B cell (primary cell): ENCODE measurements at regions not wholly inside any gene's neighbourhood (a gene's known extent, or its start where the extent isn't known, plus 50 kb on each side); places are given as distances from the start of the nearest gene placed in this dataset.

Source experiments
- ATAC-seq: fragments of 200-7000 bp; cut with Tn5 transposase; one replicate; pipeline ENCODE4 v1.10.0; 2021; ENCODE audit warnings: low read depth, mild to moderate bottlenecking, moderate number of reproducible peaks, moderate library complexity
- CTCF ChIA-PET: fragments of 350-600 bp; sonication (Branson Sonifier 250); formaldehyde crosslinking; loops from one replicate; lab custom pipeline; 2021; ENCODE audit warnings: antibody characterized with exemption, inconsistent platforms; lab: Charles Lee
- POLR2A ChIA-PET: fragments of 350-600 bp; sonication (Branson Sonifier 250); formaldehyde crosslinking; loops from one replicate; lab custom pipeline; 2021; ENCODE audit warnings: antibody characterized with exemption; lab: Charles Lee
- DNase-seq: peaks from one replicate; pipeline ENCODE4 v3.0.0; 2013
- H2AFZ ChIP-seq: 2 replicates; pipeline ENCODE4 v1.6.1; 2012; ENCODE audit warnings: mild to moderate bottlenecking, low read depth, low read length; ENCODE audit not compliant: insufficient read depth, poor library complexity, severe bottlenecking
- H3K27ac ChIP-seq, 2 donors: 1 replicate in 1 of 2; 2 replicates in 1 of 2; pipeline ENCODE4 v1.5.1; 2012 to 2013; ENCODE audit warnings: low read length in 2 of 2, mild to moderate bottlenecking in 2 of 2, moderate library complexity in 1 of 2
- H3K27me3 ChIP-seq, 4 experiments: fragments of 200-600 bp in 1 of 4; sonication (generic) in 1 of 4; replicated peaks in 1 of 4; 1 replicate in 2 of 4; 2 replicates in 2 of 4; pipeline versions ENCODE4 v1.6.1 to v1.7.0; 2013 to 2016; ENCODE audit warnings: low read length in 3 of 4, mild to moderate bottlenecking in 2 of 4, mixed read lengths in 1 of 4, moderate library complexity in 1 of 4; ENCODE audit not compliant: insufficient read depth in 4 of 4, control insufficient read depth in 3 of 4; ENCODE audit errors: control extremely low read depth in 1 of 4
- H3K36me3 ChIP-seq, 2 experiments: replicated peaks in 1 of 2; 1 replicate in 1 of 2; 2 replicates in 1 of 2; pipeline versions ENCODE4 v1.6.1 to v1.7.1; 2013; ENCODE audit warnings: low read length in 1 of 2; ENCODE audit not compliant: insufficient read depth in 2 of 2, control insufficient read depth in 1 of 2; ENCODE audit errors: control extremely low read depth in 1 of 2, extremely low read depth in 1 of 2
- H3K4me1 ChIP-seq, 2 donors: fragments of 200-600 bp in 1 of 2; sonication (generic) in 1 of 2; 1 replicate in 1 of 2; 2 replicates in 1 of 2; pipeline versions ENCODE4 v1.5.1 to v1.6.1; 2013 to 2017; ENCODE audit warnings: low read length in 2 of 2; ENCODE audit not compliant: control insufficient read depth in 2 of 2, insufficient read depth in 2 of 2
- H3K4me2 ChIP-seq: replicated peaks from 2 replicates; pipeline ENCODE3; 2012; ENCODE audit warnings: mild to moderate bottlenecking, low read depth, low read length; ENCODE audit not compliant: poor library complexity, severe bottlenecking
- H3K4me3 ChIP-seq, 5 experiments: fragments of 200-600 bp in 1 of 5; sonication (generic) in 1 of 5; 1 replicate in 3 of 5; 2 replicates in 2 of 5; pipeline versions ENCODE4 v1.5.1 to v1.7.0; 2011 to 2016; ENCODE audit warnings: low read length in 4 of 5, mild to moderate bottlenecking in 4 of 5, low read depth in 2 of 5, control low read depth in 1 of 5, moderate library complexity in 1 of 5; ENCODE audit not compliant: insufficient read depth in 1 of 5; ENCODE audit errors: control extremely low read depth in 1 of 5, extremely low read depth in 1 of 5
- H3K79me2 ChIP-seq: fragments of 200-600 bp; sonication (generic); one replicate; pipeline ENCODE4 v1.6.0; 2016; ENCODE audit warnings: low read length; ENCODE audit not compliant: control insufficient read depth, insufficient read depth
- H3K9ac ChIP-seq: fragments of 200-600 bp; sonication (generic); 2 replicates; pipeline ENCODE4 v1.6.1; 2017; ENCODE audit warnings: mild to moderate bottlenecking, low read length, moderate library complexity
- H3K9me3 ChIP-seq, 3 donors: one replicate each; pipeline versions ENCODE4 v1.6.1 to v1.7.1; 2013; ENCODE audit warnings: low read length in 2 of 3; ENCODE audit not compliant: control insufficient read depth in 2 of 3, insufficient read depth in 1 of 3; ENCODE audit errors: control extremely low read depth in 1 of 3
- H4K20me1 ChIP-seq: 2 replicates; pipeline ENCODE4 v1.6.0; 2012; ENCODE audit warnings: mild to moderate bottlenecking, low read length; ENCODE audit not compliant: insufficient read depth, control insufficient read depth, poor library complexity, severe bottlenecking
- H3K27ac Mint-ChIP-seq: one replicate; pipeline ENCODE4 v1.8.0; 2021; ENCODE audit warnings: mixed read lengths
- H3K27me3 Mint-ChIP-seq: one replicate; pipeline ENCODE4 v1.8.0; 2021; ENCODE audit warnings: mixed read lengths
- H3K4me1 Mint-ChIP-seq: one replicate; pipeline ENCODE4 v1.8.0; 2021; ENCODE audit warnings: mixed read lengths
- H3K4me3 Mint-ChIP-seq: one replicate; pipeline ENCODE4 v1.8.0; 2021; ENCODE audit warnings: mixed read lengths
- H3K9me3 Mint-ChIP-seq: one replicate; pipeline ENCODE4 v1.8.0; 2022; ENCODE audit warnings: mixed read lengths; ENCODE audit not compliant: insufficient read depth
- CTCF ChIP-seq: fragments of 200-600 bp; IDR thresholded peaks from one replicate; pipeline ENCODE4 v1.8.0; 2022; ENCODE audit warnings: antibody characterized with exemption, mild to moderate bottlenecking
- EZH2 ChIP-seq: IDR thresholded peaks from 2 replicates; pipeline ENCODE4 v1.6.1; 2012; ENCODE audit warnings: borderline replicate concordance, low read depth, mild to moderate bottlenecking, moderate library complexity, low read length; ENCODE audit not compliant: insufficient read depth, poor library complexity, severe bottlenecking
- WGBS: methylation state at CpG from one replicate; pipeline ENCODE4 v1.1.5; 2013; ENCODE audit warnings: missing lambda C conversion rate; ENCODE audit not compliant: insufficient coverage; 5-methylcytosine and 5-hydroxymethylcytosine counted together
- intact Hi-C: fragments of 100-400 bp; cut with micrococcal nuclease; formaldehyde crosslinking; loops from one replicate; pipeline ENCODE4 v1.10.0; 2022

GRCh38 chr9:2957656-2958200 lies 113.8 kb upstream of the PUM3 start:
- H3K9me3 ChIP-seq: no peaks in the 10 kb centered on the region
- H3K79me2 ChIP-seq: no peaks in the 10 kb centered on the region
- no peak for DNase-seq
- Mint-ChIP-seq H3K4me3 (no peak overlapping the region), H3K27me3 (peaks cover 6% of the 10 kb centered on the region), H3K9me3 (no peaks in the 10 kb centered on the region), H3K27ac (no peak overlapping the region), H3K4me1 (no peaks in the 10 kb centered on the region)
- no peak overlapping the region for H3K9ac ChIP-seq
- H2AFZ ChIP-seq: no peak overlapping the region
- ATAC-seq: no peak
- 69% methylated on average over 5 of the region's 6 CpGs for WGBS
- no peaks in the 10 kb centered on the region for H3K36me3 ChIP-seq
- no peaks in the 10 kb centered on the region for H3K4me1 ChIP-seq
- no peak overlapping the region for H3K4me2 ChIP-seq
- intact Hi-C loops: no loop called here
- POLR2A ChIA-PET: no interaction called here
- CTCF ChIA-PET: no interaction called here
- TF ChIP-seq EZH2 (no peak), CTCF (no peak)
- H4K20me1 ChIP-seq: no peaks in the 10 kb centered on the region
- peaks cover 0 to 3% (median 0%) of the 10 kb centered on the region in 4 experiments for H3K27me3 ChIP-seq
- no peak overlapping the region for H3K27ac ChIP-seq
- H3K4me3 ChIP-seq: no peak overlapping the region

- Histone ChIP-seq H3K4me3 (no peak overlapping the region), H3K79me2 (no peaks in the 10 kb centered on the region), H3K27me3 (peaks cover 0 to 3% (median 0%) of the 10 kb centered on the region in 4 experiments), H2AFZ (no peak overlapping the region), H3K9me3 (no peaks in the 10 kb centered on the region), H3K9ac (no peak overlapping the region), H4K20me1 (no peaks in the 10 kb centered on the region), H3K4me1 (no peaks in the 10 kb centered on the region), H3K36me3 (no peaks in the 10 kb centered on the region), H3K27ac (no peak overlapping the region), H3K4me2 (no peak overlapping the region)
- DNase-seq (no peak), ATAC-seq (no peak)
- Mint-ChIP-seq H3K27me3 (peaks cover 6% of the 10 kb centered on the region), H3K4me3 (no peak overlapping the region), H3K27ac (no peak overlapping the region), H3K4me1 (no peaks in the 10 kb centered on the region), H3K9me3 (no peaks in the 10 kb centered on the region)
- CTCF ChIA-PET: no interaction called here
- intact Hi-C loops: no loop called here
- POLR2A ChIA-PET: no interaction called here
- TF ChIP-seq CTCF (no peak), EZH2 (no peak)
- WGBS: no CpG with 5 or more reads among the region's 2 CpGs
These were observed 111.7 kb upstream of the PUM3 start for GRCh38 chr9:2955575-2955974.
